GM23338 (cell line): ENCODE measurements at regions not wholly inside any gene's neighbourhood (a gene's known extent, or its start where the extent isn't known, plus 50 kb on each side); places are given as distances from the start of the nearest gene placed in this dataset.

Experiments
- CREB1 ChIP-seq: fragments of 250-450 bp; sonication (Bioruptor Pico); IDR thresholded peaks from 2 replicates; pipeline ENCODE4 v1.5.0; 2020; ENCODE audit warnings: low read depth, mild to moderate bottlenecking, moderate library complexity
- EZH2 ChIP-seq: fragments of 200-600 bp; sonication (generic); IDR thresholded peaks from one replicate; pipeline ENCODE4 v1.8.0; 2017; ENCODE audit warnings: antibody characterized with exemption, mild to moderate bottlenecking, low read depth; ENCODE audit not compliant: unreplicated experiment
- EZH2phosphoT487 ChIP-seq: fragments of 200-600 bp; sonication (generic); IDR thresholded peaks from one replicate; pipeline ENCODE4 v1.8.1; 2018; ENCODE audit warnings: antibody characterized with exemption; ENCODE audit not compliant: unreplicated experiment
- JUNB ChIP-seq: IDR thresholded peaks from one replicate; pipeline ENCODE4 v1.6.1; 2016; ENCODE audit warnings: antibody characterized with exemption; ENCODE audit not compliant: unreplicated experiment
- NANOG ChIP-seq: IDR thresholded peaks from 2 replicates; pipeline ENCODE4 v1.6.1; 2016; ENCODE audit warnings: antibody characterized with exemption, borderline replicate concordance
- POLR2AphosphoS5 ChIP-seq: IDR thresholded peaks from 2 replicates; pipeline ENCODE4 v1.6.1; 2016; ENCODE audit warnings: antibody characterized with exemption, low read depth
- TF ChIP-seq, protein P1 (sequence below), 2 experiments: fragments of 200-600 bp in 1 of 2; sonication (generic) in 1 of 2; conservative IDR thresholded peaks; 2 replicates each; pipeline versions ENCODE4 v1.5.1 to v1.6.1; 2016 to 2017; ENCODE audit warnings: antibody characterized with exemption in 2 of 2, low read depth in 2 of 2, mild to moderate bottlenecking in 2 of 2, moderate library complexity in 1 of 2
- TF ChIP-seq, protein P2 (sequence below): IDR thresholded peaks from one replicate; pipeline ENCODE4 v1.6.1; 2018; ENCODE audit warnings: antibody characterized with exemption; ENCODE audit not compliant: unreplicated experiment

DNA sequence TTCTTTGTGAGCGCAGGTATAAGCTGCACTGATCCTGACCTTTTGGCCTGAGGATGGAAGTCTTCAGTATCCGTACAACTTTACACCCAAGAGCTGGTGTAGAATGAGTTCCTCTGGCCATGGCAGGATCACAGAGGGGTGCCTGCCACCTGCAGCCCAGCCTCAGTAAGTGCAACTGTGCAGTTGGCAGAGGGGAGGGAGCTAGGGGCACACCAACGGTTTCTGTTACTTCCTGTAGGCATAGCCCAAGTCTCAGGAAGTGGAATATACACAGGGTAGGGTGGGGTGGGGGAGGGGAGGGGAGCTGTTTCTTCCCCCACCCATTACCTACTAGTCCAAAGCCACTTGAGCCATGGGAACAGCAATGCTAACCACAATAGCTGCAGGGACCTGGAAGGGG lies 85.4 kb upstream of the GBA3 start:
- TF ChIP-seq, protein P1, sequence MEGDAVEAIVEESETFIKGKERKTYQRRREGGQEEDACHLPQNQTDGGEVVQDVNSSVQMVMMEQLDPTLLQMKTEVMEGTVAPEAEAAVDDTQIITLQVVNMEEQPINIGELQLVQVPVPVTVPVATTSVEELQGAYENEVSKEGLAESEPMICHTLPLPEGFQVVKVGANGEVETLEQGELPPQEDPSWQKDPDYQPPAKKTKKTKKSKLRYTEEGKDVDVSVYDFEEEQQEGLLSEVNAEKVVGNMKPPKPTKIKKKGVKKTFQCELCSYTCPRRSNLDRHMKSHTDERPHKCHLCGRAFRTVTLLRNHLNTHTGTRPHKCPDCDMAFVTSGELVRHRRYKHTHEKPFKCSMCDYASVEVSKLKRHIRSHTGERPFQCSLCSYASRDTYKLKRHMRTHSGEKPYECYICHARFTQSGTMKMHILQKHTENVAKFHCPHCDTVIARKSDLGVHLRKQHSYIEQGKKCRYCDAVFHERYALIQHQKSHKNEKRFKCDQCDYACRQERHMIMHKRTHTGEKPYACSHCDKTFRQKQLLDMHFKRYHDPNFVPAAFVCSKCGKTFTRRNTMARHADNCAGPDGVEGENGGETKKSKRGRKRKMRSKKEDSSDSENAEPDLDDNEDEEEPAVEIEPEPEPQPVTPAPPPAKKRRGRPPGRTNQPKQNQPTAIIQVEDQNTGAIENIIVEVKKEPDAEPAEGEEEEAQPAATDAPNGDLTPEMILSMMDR (conservative IDR thresholded peaks at IDR 0.05; ENCODE audit: low read depth in 2 of 2), result peak; percentile 39 to 77
- TF ChIP-seq, protein P2, sequence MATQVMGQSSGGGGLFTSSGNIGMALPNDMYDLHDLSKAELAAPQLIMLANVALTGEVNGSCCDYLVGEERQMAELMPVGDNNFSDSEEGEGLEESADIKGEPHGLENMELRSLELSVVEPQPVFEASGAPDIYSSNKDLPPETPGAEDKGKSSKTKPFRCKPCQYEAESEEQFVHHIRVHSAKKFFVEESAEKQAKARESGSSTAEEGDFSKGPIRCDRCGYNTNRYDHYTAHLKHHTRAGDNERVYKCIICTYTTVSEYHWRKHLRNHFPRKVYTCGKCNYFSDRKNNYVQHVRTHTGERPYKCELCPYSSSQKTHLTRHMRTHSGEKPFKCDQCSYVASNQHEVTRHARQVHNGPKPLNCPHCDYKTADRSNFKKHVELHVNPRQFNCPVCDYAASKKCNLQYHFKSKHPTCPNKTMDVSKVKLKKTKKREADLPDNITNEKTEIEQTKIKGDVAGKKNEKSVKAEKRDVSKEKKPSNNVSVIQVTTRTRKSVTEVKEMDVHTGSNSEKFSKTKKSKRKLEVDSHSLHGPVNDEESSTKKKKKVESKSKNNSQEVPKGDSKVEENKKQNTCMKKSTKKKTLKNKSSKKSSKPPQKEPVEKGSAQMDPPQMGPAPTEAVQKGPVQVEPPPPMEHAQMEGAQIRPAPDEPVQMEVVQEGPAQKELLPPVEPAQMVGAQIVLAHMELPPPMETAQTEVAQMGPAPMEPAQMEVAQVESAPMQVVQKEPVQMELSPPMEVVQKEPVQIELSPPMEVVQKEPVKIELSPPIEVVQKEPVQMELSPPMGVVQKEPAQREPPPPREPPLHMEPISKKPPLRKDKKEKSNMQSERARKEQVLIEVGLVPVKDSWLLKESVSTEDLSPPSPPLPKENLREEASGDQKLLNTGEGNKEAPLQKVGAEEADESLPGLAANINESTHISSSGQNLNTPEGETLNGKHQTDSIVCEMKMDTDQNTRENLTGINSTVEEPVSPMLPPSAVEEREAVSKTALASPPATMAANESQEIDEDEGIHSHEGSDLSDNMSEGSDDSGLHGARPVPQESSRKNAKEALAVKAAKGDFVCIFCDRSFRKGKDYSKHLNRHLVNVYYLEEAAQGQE, result no peak
- TF ChIP-seq POLR2AphosphoS5 (no peak), EZH2phosphoT487 (no peak), EZH2 (no peak), NANOG (no peak), JUNB (no peak), CREB1 (no peak)
